ENCODE measurements at regions not wholly inside any gene's neighbourhood (a gene's known extent, or its start where the extent isn't known, plus 50 kb on each side); places are given as distances from the start of the nearest gene placed in this dataset.

- TF ChIP-seq CTCF (IDR thresholded peaks at IDR 0.05) (no peak), EZH2 (IDR thresholded peaks at IDR 0.05; ENCODE audit: borderline replicate concordance, insufficient read depth, low read depth, low read length, poor library complexity, severe bottlenecking) (no peak)
Measured at GRCh38 chr15:46450810-46451182, 816.0 kb downstream of the SQOR start.

All from B cell (primary cell).